ENCODE measurements at regions not wholly inside any gene's neighbourhood (a gene's known extent, or its start where the extent isn't known, plus 50 kb on each side); places are given as distances from the start of the nearest gene placed in this dataset.

DNA sequence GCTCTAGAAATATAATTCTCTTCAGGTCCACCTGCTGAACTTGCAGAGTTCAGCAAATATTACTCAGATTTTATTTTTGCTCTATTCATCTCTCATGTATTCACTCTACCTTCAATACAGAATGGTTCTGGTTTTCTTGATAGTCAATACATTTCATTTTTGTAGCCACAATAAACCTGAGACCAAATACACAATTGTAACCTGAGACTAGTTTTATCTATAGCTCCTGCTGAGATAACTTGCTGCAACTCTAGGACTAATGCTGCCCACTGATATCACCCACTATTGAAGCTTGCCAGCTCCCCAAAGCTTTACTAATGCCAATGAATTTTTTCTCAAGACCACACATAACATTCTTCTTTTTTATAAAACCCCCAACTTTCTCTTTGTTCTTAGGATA, 229.3 kb downstream of the NSUN3 start:
- Histone ChIP-seq H3K9me3 (ENCODE audit: severe bottlenecking) (no peaks in the 10 kb centered on the region), H3K27me3 (ENCODE audit: insufficient read depth, low read depth, severe bottlenecking) (peaks cover 12% of the 10 kb centered on the region), H3K27ac (no peak overlapping the region), H3K36me3 (no peaks in the 10 kb centered on the region), H3K4me3 (ENCODE audit: low read depth, low read length) (no peak overlapping the region)
- TF ChIP-seq, protein P1, sequence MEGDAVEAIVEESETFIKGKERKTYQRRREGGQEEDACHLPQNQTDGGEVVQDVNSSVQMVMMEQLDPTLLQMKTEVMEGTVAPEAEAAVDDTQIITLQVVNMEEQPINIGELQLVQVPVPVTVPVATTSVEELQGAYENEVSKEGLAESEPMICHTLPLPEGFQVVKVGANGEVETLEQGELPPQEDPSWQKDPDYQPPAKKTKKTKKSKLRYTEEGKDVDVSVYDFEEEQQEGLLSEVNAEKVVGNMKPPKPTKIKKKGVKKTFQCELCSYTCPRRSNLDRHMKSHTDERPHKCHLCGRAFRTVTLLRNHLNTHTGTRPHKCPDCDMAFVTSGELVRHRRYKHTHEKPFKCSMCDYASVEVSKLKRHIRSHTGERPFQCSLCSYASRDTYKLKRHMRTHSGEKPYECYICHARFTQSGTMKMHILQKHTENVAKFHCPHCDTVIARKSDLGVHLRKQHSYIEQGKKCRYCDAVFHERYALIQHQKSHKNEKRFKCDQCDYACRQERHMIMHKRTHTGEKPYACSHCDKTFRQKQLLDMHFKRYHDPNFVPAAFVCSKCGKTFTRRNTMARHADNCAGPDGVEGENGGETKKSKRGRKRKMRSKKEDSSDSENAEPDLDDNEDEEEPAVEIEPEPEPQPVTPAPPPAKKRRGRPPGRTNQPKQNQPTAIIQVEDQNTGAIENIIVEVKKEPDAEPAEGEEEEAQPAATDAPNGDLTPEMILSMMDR (IDR thresholded peaks at IDR 0.05; ENCODE audit: low read depth, low read length) = no peak
- DNase-seq = no peak

DNA sequence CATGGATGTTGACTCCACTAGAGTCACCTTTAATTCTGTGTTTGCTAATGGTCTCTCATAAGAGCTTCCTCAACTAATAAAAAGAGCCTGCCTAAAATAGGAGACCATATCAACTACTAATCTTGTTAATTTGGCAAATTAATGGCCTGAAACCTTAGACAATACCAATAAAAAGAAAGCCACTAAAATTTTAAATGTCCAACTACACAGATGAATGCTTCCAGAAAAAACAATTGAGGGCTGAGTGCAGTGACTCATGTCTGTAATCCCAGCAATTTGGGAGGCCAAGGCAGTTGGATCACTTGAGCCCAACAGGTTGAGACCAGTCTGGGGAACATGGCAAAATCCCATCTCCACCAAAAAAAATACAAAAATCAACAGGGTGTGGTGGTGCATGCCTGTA, 230.9 kb downstream of the NSUN3 start:
- H3K9me3 ChIP-seq (ENCODE audit: severe bottlenecking) = no peaks in the 10 kb centered on the region
- H3K27me3 ChIP-seq (ENCODE audit: insufficient read depth, low read depth, severe bottlenecking) = peaks cover 11% of the 10 kb centered on the region
- DNase-seq = no peak
- no peak overlapping the region for H3K27ac ChIP-seq
- no peak overlapping the region for H3K4me3 ChIP-seq (ENCODE audit: low read depth, low read length)
- no peaks in the 10 kb centered on the region for H3K36me3 ChIP-seq
- TF ChIP-seq, protein P1 (IDR thresholded peaks at IDR 0.05; ENCODE audit: low read depth, low read length) = no peak

DNA sequence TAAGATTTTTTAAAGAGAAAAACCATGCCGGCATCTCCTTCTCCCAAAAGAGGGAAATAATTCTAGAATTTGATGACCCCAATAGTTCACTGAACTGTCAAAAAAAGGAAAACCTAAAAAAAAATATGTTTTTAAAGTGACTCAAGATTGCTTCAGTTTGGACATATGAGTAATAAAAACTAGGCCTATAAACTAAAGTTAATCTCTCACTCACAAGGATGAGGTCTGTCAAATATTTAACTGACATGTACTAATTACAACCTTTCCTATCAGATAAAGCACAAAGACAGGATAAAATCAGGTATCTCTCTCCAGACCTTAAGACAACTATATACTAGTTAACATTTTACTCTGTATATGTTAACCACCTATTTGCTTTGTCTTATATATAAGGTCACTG, 231.9 kb downstream of the NSUN3 start:
- TF ChIP-seq, protein P1 (IDR thresholded peaks at IDR 0.05; ENCODE audit: low read depth, low read length) = no peak
- H3K36me3 ChIP-seq = no peaks in the 10 kb centered on the region
- H3K9me3 ChIP-seq (ENCODE audit: severe bottlenecking) = no peaks in the 10 kb centered on the region
- H3K27me3 ChIP-seq (ENCODE audit: insufficient read depth, low read depth, severe bottlenecking) = peaks cover 11% of the 10 kb centered on the region
- no peak for DNase-seq
- H3K4me3 ChIP-seq (ENCODE audit: low read depth, low read length) = no peak overlapping the region
- no peak overlapping the region for H3K27ac ChIP-seq

DNA sequence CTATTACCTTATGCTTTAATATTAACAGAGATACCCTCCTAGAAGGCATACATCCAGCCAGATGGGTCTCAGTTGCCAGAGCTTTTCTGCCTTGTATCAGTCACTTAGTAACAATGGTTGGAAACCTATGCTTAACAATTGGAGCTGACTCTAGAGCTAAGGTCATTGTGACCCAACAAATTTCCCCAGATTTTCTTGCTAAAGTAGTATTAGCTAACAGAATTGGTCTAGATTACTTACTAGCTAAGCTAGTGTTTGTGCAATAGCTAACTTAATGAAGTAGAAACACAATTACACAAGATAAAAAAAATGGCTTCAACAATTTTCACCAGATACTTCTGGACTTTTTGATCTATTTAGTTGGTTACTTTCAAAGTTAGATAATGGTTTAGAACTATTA, 236.9 kb downstream of the NSUN3 start:
- no peak for DNase-seq
- Histone ChIP-seq H3K27me3 (ENCODE audit: insufficient read depth, low read depth, severe bottlenecking) (peaks cover 23% of the 10 kb centered on the region), H3K27ac (no peak overlapping the region), H3K36me3 (no peaks in the 10 kb centered on the region), H3K9me3 (ENCODE audit: severe bottlenecking) (no peaks in the 10 kb centered on the region), H3K4me3 (ENCODE audit: low read depth, low read length) (no peak overlapping the region)
- TF ChIP-seq, protein P1 (IDR thresholded peaks at IDR 0.05; ENCODE audit: low read depth, low read length) = no peak

DNA sequence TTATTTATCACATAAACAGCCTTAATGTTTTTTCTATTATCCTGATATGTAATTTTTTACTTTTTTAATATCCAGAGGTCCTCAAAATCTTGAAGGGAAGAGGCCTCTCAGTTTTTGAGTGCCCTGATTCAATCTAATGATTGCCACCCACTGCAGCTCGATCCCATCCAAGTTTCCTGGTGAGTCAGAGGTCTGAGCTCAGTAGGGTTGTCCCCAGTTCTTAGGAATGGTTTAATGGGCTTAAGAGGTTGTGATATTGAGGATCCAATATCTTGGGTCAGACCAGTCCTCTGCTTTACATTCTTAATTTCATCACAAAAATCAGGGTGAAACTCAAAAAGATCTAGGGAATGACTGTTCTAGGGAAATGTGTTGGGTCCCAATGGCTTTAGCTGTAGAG, 238.5 kb downstream of the NSUN3 start:
- H3K27ac ChIP-seq = no peak overlapping the region
- no peak overlapping the region for H3K4me3 ChIP-seq (ENCODE audit: low read depth, low read length)
- peaks cover 30% of the 10 kb centered on the region for H3K27me3 ChIP-seq (ENCODE audit: insufficient read depth, low read depth, severe bottlenecking)
- no peak for DNase-seq
- H3K36me3 ChIP-seq = no peaks in the 10 kb centered on the region
- TF ChIP-seq, protein P1 (IDR thresholded peaks at IDR 0.05; ENCODE audit: low read depth, low read length) = no peak
- no peaks in the 10 kb centered on the region for H3K9me3 ChIP-seq (ENCODE audit: severe bottlenecking)

DNA sequence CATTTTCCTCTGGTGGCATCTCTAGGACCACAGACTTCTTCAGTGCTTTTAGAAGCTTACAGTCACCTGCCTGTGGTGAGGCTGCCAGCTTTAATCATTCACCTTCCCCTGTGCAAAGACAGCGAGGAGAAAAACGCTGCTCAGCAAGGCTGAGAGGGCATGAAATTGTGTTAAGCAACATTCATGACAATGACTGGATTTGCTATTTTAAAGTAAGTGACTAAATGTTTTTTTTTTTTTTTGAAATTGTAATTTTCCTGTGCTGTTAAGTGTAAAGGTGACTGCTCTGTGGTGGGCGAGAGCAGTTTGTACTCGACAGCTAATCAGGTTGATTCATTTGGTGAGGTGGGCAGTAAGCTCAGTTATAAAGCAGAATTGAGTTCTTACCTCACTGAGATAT, 240.4 kb downstream of the NSUN3 start:
- Histone ChIP-seq H3K27ac (no peak overlapping the region), H3K36me3 (no peaks in the 10 kb centered on the region), H3K27me3 (ENCODE audit: insufficient read depth, low read depth, severe bottlenecking) (peaks cover 40% of the 10 kb centered on the region), H3K4me3 (ENCODE audit: low read depth, low read length) (no peak overlapping the region), H3K9me3 (ENCODE audit: severe bottlenecking) (no peaks in the 10 kb centered on the region)
- no peak for DNase-seq
- TF ChIP-seq, protein P1 (IDR thresholded peaks at IDR 0.05; ENCODE audit: low read depth, low read length) = no peak
